Ovary (tissue), 3 donors: ENCODE measurements at regions not wholly inside any gene's neighbourhood (a gene's known extent, or its start where the extent isn't known, plus 50 kb on each side); places are given as distances from the start of the nearest gene placed in this dataset.

Experiments used
- EP300 ChIP-seq: sonication (generic); formaldehyde crosslinking; IDR thresholded peaks from one replicate; pipeline ENCODE4 v1.6.1; 2017; ENCODE audit warnings: antibody characterized with exemption
- POLR2A ChIP-seq: fragments of 450-650 bp; IDR thresholded peaks from one replicate; pipeline ENCODE4 v1.6.1; 2017; ENCODE audit warnings: antibody characterized with exemption, mild to moderate bottlenecking, moderate library complexity
- TF ChIP-seq, protein P1 (sequence below), 3 donors: fragments of 450-650 bp in 2 of 3; fragments of 200-600 bp in 1 of 3; IDR thresholded peaks; one replicate each; pipeline versions ENCODE4 v1.5.1 to v1.8.0; 2016 to 2022; ENCODE audit warnings: antibody characterized with exemption in 3 of 3, mild to moderate bottlenecking in 1 of 3
- donor health status: DM: no; HTN: no; CAD: no.

DNA sequence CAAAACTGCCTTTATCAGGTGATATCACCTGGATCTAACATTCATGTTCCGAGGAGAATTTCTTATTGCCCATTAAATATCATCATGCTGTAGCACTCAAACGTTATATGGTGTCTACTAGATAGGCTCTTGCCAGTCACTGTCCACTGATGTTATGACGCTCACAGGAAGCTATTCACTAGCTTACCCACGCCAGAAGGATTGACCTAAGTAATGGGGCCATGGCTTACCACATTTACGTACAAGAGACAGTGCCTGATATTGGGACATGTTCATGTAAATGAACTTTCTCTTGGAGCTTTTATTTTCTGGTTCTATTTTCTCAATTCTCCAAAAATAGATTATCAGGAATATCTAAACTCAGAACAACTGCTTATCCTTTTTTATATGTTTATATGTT, 91.7 kb upstream of the NAALADL2 start:
- TF ChIP-seq, protein P1, sequence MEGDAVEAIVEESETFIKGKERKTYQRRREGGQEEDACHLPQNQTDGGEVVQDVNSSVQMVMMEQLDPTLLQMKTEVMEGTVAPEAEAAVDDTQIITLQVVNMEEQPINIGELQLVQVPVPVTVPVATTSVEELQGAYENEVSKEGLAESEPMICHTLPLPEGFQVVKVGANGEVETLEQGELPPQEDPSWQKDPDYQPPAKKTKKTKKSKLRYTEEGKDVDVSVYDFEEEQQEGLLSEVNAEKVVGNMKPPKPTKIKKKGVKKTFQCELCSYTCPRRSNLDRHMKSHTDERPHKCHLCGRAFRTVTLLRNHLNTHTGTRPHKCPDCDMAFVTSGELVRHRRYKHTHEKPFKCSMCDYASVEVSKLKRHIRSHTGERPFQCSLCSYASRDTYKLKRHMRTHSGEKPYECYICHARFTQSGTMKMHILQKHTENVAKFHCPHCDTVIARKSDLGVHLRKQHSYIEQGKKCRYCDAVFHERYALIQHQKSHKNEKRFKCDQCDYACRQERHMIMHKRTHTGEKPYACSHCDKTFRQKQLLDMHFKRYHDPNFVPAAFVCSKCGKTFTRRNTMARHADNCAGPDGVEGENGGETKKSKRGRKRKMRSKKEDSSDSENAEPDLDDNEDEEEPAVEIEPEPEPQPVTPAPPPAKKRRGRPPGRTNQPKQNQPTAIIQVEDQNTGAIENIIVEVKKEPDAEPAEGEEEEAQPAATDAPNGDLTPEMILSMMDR (IDR thresholded peaks at IDR 0.05) = no peak
- TF ChIP-seq POLR2A = no peak
- no peak for TF ChIP-seq EP300
